Hepatocyte (in vitro differentiated cells): ENCODE measurements at regions not wholly inside any gene's neighbourhood (a gene's known extent, or its start where the extent isn't known, plus 50 kb on each side); places are given as distances from the start of the nearest gene placed in this dataset.

Experiments used
- EZH2 ChIP-seq: fragments of 200-600 bp; sonication (generic); IDR thresholded peaks from 2 replicates; pipeline ENCODE4 v1.6.1; 2016; ENCODE audit warnings: antibody characterized with exemption, mild to moderate bottlenecking, borderline replicate concordance
- EZH2phosphoT487 ChIP-seq: fragments of 200-600 bp; sonication (generic); IDR thresholded peaks from one replicate; pipeline ENCODE4 v1.6.1; 2018; ENCODE audit warnings: antibody characterized with exemption, mild to moderate bottlenecking, low read depth, moderate library complexity; ENCODE audit not compliant: unreplicated experiment, severe bottlenecking
- TF ChIP-seq, protein P1 (sequence below): fragments of 200-600 bp; sonication (generic); IDR thresholded peaks from 2 replicates; pipeline ENCODE4 v1.5.1; 2016; ENCODE audit warnings: antibody characterized with exemption, mild to moderate bottlenecking; ENCODE audit not compliant: poor library complexity

GRCh38 chr3:20787005-20787404 is 601.0 kb upstream of the SGO1 start:
- TF ChIP-seq, protein P1, sequence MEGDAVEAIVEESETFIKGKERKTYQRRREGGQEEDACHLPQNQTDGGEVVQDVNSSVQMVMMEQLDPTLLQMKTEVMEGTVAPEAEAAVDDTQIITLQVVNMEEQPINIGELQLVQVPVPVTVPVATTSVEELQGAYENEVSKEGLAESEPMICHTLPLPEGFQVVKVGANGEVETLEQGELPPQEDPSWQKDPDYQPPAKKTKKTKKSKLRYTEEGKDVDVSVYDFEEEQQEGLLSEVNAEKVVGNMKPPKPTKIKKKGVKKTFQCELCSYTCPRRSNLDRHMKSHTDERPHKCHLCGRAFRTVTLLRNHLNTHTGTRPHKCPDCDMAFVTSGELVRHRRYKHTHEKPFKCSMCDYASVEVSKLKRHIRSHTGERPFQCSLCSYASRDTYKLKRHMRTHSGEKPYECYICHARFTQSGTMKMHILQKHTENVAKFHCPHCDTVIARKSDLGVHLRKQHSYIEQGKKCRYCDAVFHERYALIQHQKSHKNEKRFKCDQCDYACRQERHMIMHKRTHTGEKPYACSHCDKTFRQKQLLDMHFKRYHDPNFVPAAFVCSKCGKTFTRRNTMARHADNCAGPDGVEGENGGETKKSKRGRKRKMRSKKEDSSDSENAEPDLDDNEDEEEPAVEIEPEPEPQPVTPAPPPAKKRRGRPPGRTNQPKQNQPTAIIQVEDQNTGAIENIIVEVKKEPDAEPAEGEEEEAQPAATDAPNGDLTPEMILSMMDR, result no peak
- TF ChIP-seq EZH2 (no peak), EZH2phosphoT487 (no peak)
